ENCODE measurements at regions not wholly inside any gene's neighbourhood (a gene's known extent, or its start where the extent isn't known, plus 50 kb on each side); places are given as distances from the start of the nearest gene placed in this dataset.

DNA sequence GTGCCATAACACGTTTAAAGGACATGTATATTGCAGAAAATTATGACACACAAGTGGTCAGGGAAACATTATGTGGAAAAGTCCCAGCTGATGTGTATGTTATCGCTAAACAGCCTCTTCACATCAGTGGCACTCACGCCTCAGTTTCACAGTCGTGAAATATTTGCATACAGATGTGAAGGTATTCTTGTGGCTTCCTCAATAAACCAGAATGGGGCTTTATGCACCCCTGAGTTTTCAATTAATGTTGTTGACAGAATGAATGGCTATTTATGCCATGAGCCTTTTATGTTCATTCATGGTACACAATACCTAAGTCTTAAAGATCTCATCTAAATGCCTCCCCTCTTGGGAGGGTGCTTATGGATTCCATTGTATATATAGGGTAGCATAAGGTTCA is 202.1 kb upstream of the ADGRL2 start:
- DNase-seq (ENCODE audit: extremely low spot score), result no peak
- Histone ChIP-seq H3K27me3 (no peaks in the 10 kb centered on the region), H3K27ac (replicated peaks in 1 of 4) (no peak overlapping the region), H3K4me3 (no peak overlapping the region), H3K4me1 (peaks cover 0 to 13% (median 6%) of the 10 kb centered on the region in 4 donors), H3K36me3 (no peaks in the 10 kb centered on the region), H3K9me3 (no peaks in the 10 kb centered on the region)
- TF ChIP-seq, protein P1, sequence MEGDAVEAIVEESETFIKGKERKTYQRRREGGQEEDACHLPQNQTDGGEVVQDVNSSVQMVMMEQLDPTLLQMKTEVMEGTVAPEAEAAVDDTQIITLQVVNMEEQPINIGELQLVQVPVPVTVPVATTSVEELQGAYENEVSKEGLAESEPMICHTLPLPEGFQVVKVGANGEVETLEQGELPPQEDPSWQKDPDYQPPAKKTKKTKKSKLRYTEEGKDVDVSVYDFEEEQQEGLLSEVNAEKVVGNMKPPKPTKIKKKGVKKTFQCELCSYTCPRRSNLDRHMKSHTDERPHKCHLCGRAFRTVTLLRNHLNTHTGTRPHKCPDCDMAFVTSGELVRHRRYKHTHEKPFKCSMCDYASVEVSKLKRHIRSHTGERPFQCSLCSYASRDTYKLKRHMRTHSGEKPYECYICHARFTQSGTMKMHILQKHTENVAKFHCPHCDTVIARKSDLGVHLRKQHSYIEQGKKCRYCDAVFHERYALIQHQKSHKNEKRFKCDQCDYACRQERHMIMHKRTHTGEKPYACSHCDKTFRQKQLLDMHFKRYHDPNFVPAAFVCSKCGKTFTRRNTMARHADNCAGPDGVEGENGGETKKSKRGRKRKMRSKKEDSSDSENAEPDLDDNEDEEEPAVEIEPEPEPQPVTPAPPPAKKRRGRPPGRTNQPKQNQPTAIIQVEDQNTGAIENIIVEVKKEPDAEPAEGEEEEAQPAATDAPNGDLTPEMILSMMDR (IDR thresholded peaks at IDR 0.05), result no peak
- TF ChIP-seq EP300 (IDR thresholded peaks at IDR 0.05) (no peak), POLR2A (IDR thresholded peaks at IDR 0.05; ENCODE audit: low read depth) (no peak), POLR2AphosphoS5 (IDR thresholded peaks at IDR 0.05) (no peak)
- 80% methylated on average over 4 of the region's 4 CpGs for WGBS
- intact Hi-C loops (cut with DNase I), result no loop called here

DNA sequence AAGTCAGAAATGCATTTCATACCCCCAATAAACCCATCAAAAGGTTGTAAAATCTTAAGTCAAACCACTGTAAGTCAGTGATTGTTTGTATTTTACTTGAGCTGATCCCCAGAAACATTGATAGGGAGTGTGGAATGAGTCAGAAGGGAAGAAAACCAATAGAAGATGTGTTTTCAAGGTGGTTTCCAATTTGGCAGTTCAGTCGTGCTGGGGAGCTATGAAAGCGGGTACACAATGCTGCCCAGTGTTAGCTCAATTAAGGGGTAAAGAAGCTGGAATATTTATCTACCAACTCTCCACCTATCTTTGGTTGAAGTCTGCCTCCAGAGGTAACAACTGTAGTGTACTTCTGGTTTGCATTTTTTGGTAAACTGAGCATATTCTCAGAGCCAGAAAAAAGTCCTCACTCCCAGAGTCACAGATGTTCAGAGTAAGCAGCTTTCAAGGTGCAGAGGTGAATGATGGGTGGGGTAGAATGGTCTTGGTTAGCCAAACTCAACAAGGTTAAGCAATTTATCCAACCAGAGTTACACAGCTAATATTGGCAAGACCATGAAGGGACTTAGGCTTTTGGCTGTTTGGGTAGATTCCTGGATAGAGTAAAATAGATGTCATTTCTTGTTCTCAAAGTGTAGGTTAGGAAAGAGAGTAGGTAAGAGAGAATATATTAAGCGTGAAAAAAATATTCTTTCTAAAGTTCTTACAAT is 202.9 kb upstream of the ADGRL2 start:
- Histone ChIP-seq H3K36me3 (no peaks in the 10 kb centered on the region), H3K4me3 (no peak overlapping the region), H3K27ac (replicated peaks in 1 of 4) (no peak overlapping the region), H3K9me3 (no peaks in the 10 kb centered on the region), H3K4me1 (peaks cover 0 to 13% (median 6%) of the 10 kb centered on the region in 4 donors), H3K27me3 (no peaks in the 10 kb centered on the region)
- DNase-seq (ENCODE audit: extremely low spot score), result no peak
- intact Hi-C loops (cut with DNase I), result no loop called here
- no peak for TF ChIP-seq POLR2A (IDR thresholded peaks at IDR 0.05; ENCODE audit: low read depth)
- no peak for TF ChIP-seq EP300 (IDR thresholded peaks at IDR 0.05)
- WGBS, result 97% methylated on average over 3 of the region's 3 CpGs

DNA sequence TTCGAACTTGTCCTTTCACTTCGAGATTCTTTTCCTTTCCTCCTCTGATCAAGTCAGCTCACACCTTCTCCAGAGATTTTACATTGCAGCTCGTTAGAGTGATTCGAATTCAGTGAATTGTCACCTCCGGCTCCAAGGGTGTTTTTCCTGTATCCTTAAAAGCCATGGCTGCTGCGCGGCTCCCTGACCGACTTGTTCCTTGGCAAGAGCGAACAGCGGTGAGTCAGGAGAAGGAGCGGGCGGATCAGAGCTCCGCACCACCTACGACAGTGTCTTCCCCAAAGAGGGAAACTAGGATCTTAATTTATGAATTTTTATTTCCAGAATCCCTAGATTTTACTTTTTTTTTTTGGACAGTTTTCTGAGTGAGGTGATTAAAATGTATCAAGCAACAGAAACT is 204.4 kb upstream of the ADGRL2 start:
- WGBS, result 94% methylated on average over 14 of the region's 14 CpGs
- no peak for DNase-seq (ENCODE audit: extremely low spot score)
- TF ChIP-seq EP300 (IDR thresholded peaks at IDR 0.05), result no peak
- Histone ChIP-seq H3K9me3 (no peaks in the 10 kb centered on the region), H3K4me1 (peaks cover 0 to 13% (median 6%) of the 10 kb centered on the region in 4 donors), H3K27me3 (no peaks in the 10 kb centered on the region), H3K4me3 (no peak overlapping the region), H3K27ac (replicated peaks in 1 of 4) (no peak overlapping the region), H3K36me3 (no peaks in the 10 kb centered on the region)
- intact Hi-C loops (cut with DNase I), result no loop called here

DNA sequence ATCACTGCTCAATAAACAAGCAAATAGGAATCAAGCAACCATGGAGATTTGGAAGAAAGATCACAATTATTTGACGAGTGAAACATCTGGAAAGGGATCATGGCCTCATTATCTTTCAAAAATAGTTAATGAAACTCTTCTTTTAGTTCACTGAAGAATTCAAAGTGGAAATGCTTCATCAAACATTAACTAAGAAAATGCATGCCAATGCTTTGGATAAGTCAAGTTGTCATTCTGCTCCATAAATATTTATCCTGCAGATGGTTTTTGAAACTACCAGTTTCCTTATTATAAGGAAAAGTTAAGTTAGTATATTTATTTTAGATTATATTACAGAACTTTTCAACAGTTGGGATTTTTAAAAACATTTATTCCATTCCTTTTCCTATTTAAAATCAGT is 206.5 kb upstream of the ADGRL2 start:
- intact Hi-C loops (cut with DNase I), result no loop called here
- no peaks in the 10 kb centered on the region for H3K36me3 ChIP-seq
- TF ChIP-seq POLR2AphosphoS5 (IDR thresholded peaks at IDR 0.05), result no peak

DNA sequence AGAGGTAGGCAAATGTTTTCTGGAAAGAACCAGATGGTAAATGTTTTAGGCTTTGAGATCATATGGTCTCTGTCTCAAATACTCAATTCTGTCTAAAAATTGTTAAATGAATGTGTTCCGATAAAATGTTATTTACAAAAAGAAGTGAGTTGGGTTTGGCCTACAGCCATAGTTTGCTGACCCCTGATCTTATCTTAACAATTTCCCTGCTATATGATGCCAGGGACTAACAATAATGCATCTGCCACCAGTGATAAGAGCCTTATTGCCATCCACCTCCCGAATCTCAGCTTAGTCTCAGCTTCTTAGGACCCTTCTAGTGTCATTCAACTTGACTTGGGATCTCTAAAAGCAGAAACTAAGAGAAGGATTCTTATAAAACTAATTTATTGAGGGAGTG is 208.5 kb upstream of the ADGRL2 start:
- H3K27ac ChIP-seq (replicated peaks in 1 of 4), result no peak overlapping the region
- H3K36me3 ChIP-seq, result no peaks in the 10 kb centered on the region
- no peak for DNase-seq (ENCODE audit: extremely low spot score)
- peaks cover 0 to 8% (median 6%) of the 10 kb centered on the region in 4 donors for H3K4me1 ChIP-seq
- no peaks in the 10 kb centered on the region for H3K9me3 ChIP-seq
- intact Hi-C loops (cut with DNase I), result no loop called here
- no peak overlapping the region for H3K4me3 ChIP-seq
- 73% methylated on average over 2 of the region's 2 CpGs for WGBS
- no peaks in the 10 kb centered on the region for H3K27me3 ChIP-seq
- TF ChIP-seq EP300 (IDR thresholded peaks at IDR 0.05) (no peak), POLR2AphosphoS5 (IDR thresholded peaks at IDR 0.05) (no peak), POLR2A (IDR thresholded peaks at IDR 0.05; ENCODE audit: low read depth) (no peak)
- TF ChIP-seq, protein P1 (IDR thresholded peaks at IDR 0.05), result no peak

More for the DNA sequence above, 206.5 kb upstream of the ADGRL2 start:
- 21% methylated on average over 1 of the region's 1 CpG for WGBS
- Histone ChIP-seq H3K9me3 (no peaks in the 10 kb centered on the region), H3K27me3 (no peaks in the 10 kb centered on the region), H3K4me3 (no peak overlapping the region), H3K4me1 (peaks cover 0 to 8% (median 6%) of the 10 kb centered on the region in 4 donors), H3K27ac (replicated peaks in 1 of 4) (no peak overlapping the region)
- DNase-seq (ENCODE audit: extremely low spot score), result no peak

DNA sequence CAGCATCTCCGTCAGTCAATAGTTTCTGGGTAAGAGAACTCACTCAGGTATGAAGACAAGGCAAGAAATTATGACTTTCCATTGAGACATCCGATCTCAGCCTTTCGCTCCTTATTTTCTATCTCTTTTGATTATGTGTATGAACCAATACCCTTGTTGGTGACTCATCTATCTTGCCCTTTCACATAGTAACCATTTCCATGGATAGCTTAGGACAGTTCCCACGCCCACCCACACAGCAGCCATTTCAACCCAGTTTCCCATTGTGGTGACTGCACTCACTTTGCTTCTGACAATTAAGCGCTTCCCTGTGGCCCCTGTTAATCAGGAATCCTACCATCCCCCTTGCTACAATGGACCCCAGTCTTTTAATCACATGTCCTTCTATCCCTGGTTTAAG is 210.6 kb upstream of the ADGRL2 start:
- TF ChIP-seq POLR2A (IDR thresholded peaks at IDR 0.05; ENCODE audit: low read depth) (no peak), EP300 (IDR thresholded peaks at IDR 0.05) (no peak), POLR2AphosphoS5 (IDR thresholded peaks at IDR 0.05) (no peak)
- TF ChIP-seq, protein P1 (IDR thresholded peaks at IDR 0.05), result no peak
- no peaks in the 10 kb centered on the region for H3K9me3 ChIP-seq
- DNase-seq (ENCODE audit: extremely low spot score), result no peak
- H3K27ac ChIP-seq (replicated peaks in 1 of 4), result no peak overlapping the region
- H3K4me1 ChIP-seq, result peaks cover 0 to 24% (median 22%) of the 10 kb centered on the region in 4 donors
- intact Hi-C loops (cut with DNase I), result no loop called here
- H3K27me3 ChIP-seq, result no peaks in the 10 kb centered on the region
- no peak overlapping the region for H3K4me3 ChIP-seq
- 74% methylated on average over 5 of the region's 5 CpGs for WGBS
- H3K36me3 ChIP-seq, result no peaks in the 10 kb centered on the region
